RWPE1 (cell line): ENCODE measurements at regions not wholly inside any gene's neighbourhood (a gene's known extent, or its start where the extent isn't known, plus 50 kb on each side); places are given as distances from the start of the nearest gene placed in this dataset.

Source experiments
- CTCF ChIA-PET: fragments of 350-600 bp; sonication (Branson Sonifier 250); formaldehyde crosslinking; extraction: SDS; loops from one replicate; lab custom pipeline; 2021; lab: Yijun Ruan, JAX
- POLR2A ChIA-PET: fragments of 400-600 bp; formaldehyde crosslinking; extraction: SDS; loops from one replicate; lab custom pipeline; 2020; ENCODE audit warnings: antibody characterized with exemption; ENCODE audit not compliant: low non-redundant PET; lab: Yijun Ruan, JAX
- DNase-seq: peaks from one replicate; pipeline ENCODE4 v3.0.0; 2012; ENCODE audit warnings: low spot score
- H3K27ac ChIP-seq: fragments of 450-650 bp; 2 replicates; pipeline ENCODE4 v1.5.1; 2017
- CTCF ChIP-seq: fragments of 450-650 bp; conservative IDR thresholded peaks from 2 replicates; pipeline ENCODE4 v1.5.1; 2017; ENCODE audit warnings: low read depth, mild to moderate bottlenecking

- DNase-seq = no peak
- CTCF ChIA-PET = no interaction called here
- POLR2A ChIA-PET = no interaction called here
- TF ChIP-seq CTCF = no peak
- no peak overlapping the region for H3K27ac ChIP-seq
Observed at GRCh38 chr1:114037631-114037890, 58.3 kb downstream of the OLFML3 start.

GRCh38 chr1:114037962-114038816 is 58.9 kb downstream of the OLFML3 start:
- CTCF ChIA-PET = no interaction called here
- no peak for DNase-seq
- no peak overlapping the region for H3K27ac ChIP-seq
- no peak for TF ChIP-seq CTCF
- POLR2A ChIA-PET = no interaction called here
